HepG2 (cell line): ENCODE measurements at regions not wholly inside any gene's neighbourhood (a gene's known extent, or its start where the extent isn't known, plus 50 kb on each side); places are given as distances from the start of the nearest gene placed in this dataset.

Experiments
- ATAC-seq: fragments of 200-7000 bp; cut with Tn5 transposase; 3 replicates; pipeline ENCODE4 v1.9.1; 2020; ENCODE audit warnings: mild to moderate bottlenecking, moderate library complexity
- BruUV-seq: library from RNA; stranded (reverse); fragments of 400-500 nt; replicated peaks from 2 replicates; lab custom pipeline; 2021; lab: Mats Ljungman, UMichigan
- CTCF ChIA-PET: fragments of 300-600 bp; formaldehyde crosslinking; extraction: SDS; loops from one replicate; lab custom pipeline; 2021; ENCODE audit warnings: low total read pairs, inconsistent platforms, low intra/inter-chr PET ratio; lab: Yijun Ruan, JAX
- POLR2A ChIA-PET: fragments of 350-600 bp; sonication (Branson Sonifier 250); formaldehyde crosslinking; loops from one replicate; lab custom pipeline; 2020; ENCODE audit warnings: antibody characterized with exemption, inconsistent platforms; lab: Yijun Ruan, JAX
- DNase-seq: peaks from one replicate; pipeline ENCODE4 v3.0.0-alpha.2; 2015; ENCODE audit warnings: low spot score
- FAIRE-seq: peaks from 3 replicates; lab custom pipeline; 2011; peaks lifted over from hg19 to GRCh38; lab: Jason Lieb, UNC
- H2AFZ ChIP-seq: one replicate; pipeline ENCODE4 v1.6.1; 2011; ENCODE audit warnings: low read length, inconsistent platforms
- H3K27ac ChIP-seq: fragments of 300-600 bp; 3 replicates; pipeline ENCODE4 v1.8.0; 2011; ENCODE audit warnings: mixed run types, mild to moderate bottlenecking, mixed read lengths, low read length, inconsistent platforms; ENCODE audit not compliant: insufficient read depth; ENCODE audit errors: extremely low read length
- H3K27me3 ChIP-seq, 2 experiments: fragments of 200-600 bp in 1 of 2; 2 replicates in 1 of 2; 3 replicates in 1 of 2; pipeline versions ENCODE4 v1.6.0 to v1.8.0; 2011; ENCODE audit warnings: low read length in 2 of 2, mild to moderate bottlenecking in 2 of 2, moderate library complexity in 2 of 2, inconsistent platforms in 1 of 2; ENCODE audit not compliant: insufficient read depth in 2 of 2, control insufficient read depth in 1 of 2
- H3K36me3 ChIP-seq, 2 experiments: fragments of 200-600 bp in 1 of 2; replicated peaks in 1 of 2; 2 replicates in 1 of 2; 3 replicates in 1 of 2; pipeline versions ENCODE4 v1.5.1 to v1.8.0; 2011; ENCODE audit warnings: low read length in 2 of 2, inconsistent platforms in 1 of 2; ENCODE audit not compliant: insufficient read depth in 2 of 2, control insufficient read depth in 1 of 2
- H3K4me1 ChIP-seq: 2 replicates; pipeline ENCODE4 v1.5.1; 2012; ENCODE audit warnings: low read length, inconsistent platforms; ENCODE audit not compliant: insufficient read depth
- H3K4me2 ChIP-seq: 2 replicates; pipeline ENCODE4 v1.6.0; 2011; ENCODE audit warnings: low read depth, low read length, inconsistent platforms
- H3K4me3 ChIP-seq, 3 experiments: fragments of 200-600 bp in 1 of 3; sonication (generic), shearing (Covaris generic) in 1 of 3; replicated peaks in 1 of 3; 2 replicates each; pipeline ENCODE4 v1.5.1; 2011 to 2016; ENCODE audit warnings: low read length in 3 of 3, inconsistent platforms in 2 of 3, low read depth in 2 of 3, mild to moderate bottlenecking in 2 of 3, control low read depth in 1 of 3, mixed read lengths in 1 of 3; ENCODE audit not compliant: insufficient read depth in 1 of 3
- H3K79me2 ChIP-seq: one replicate; pipeline ENCODE4 v1.6.1; 2011; ENCODE audit warnings: low read length, inconsistent platforms; ENCODE audit not compliant: insufficient read depth
- H3K9ac ChIP-seq: 2 replicates; pipeline ENCODE4 v1.6.0; 2011; ENCODE audit warnings: mild to moderate bottlenecking, low read depth, low read length, inconsistent platforms; ENCODE audit not compliant: insufficient read depth
- H3K9me3 ChIP-seq: 2 replicates; pipeline ENCODE4 v1.5.1; 2012; ENCODE audit warnings: mild to moderate bottlenecking, low read length
- H4K20me1 ChIP-seq: 2 replicates; pipeline ENCODE4 v1.6.0; 2011; ENCODE audit warnings: inconsistent platforms, mild to moderate bottlenecking, low read length, moderate library complexity; ENCODE audit not compliant: insufficient read depth
- AHR ChIP-seq: IDR thresholded peaks from 2 replicates; pipeline ENCODE4 v1.6.1; 2018; ENCODE audit warnings: missing genetic modification reagents, missing compliant biosample characterization
- DNMT1 ChIP-seq: sonication (generic); formaldehyde crosslinking; IDR thresholded peaks from 2 replicates; pipeline ENCODE4 v1.5.1; 2020; ENCODE audit warnings: mild to moderate bottlenecking, missing genetic modification reagents
- FOXA3 ChIP-seq: IDR thresholded peaks from 2 replicates; pipeline ENCODE4 v1.6.1; 2016; ENCODE audit warnings: missing genetic modification reagents, missing compliant biosample characterization
- IKZF1 ChIP-seq: fragments of 450-650 bp; IDR thresholded peaks from 2 replicates; pipeline ENCODE4 v1.7.1; 2016
- PHF5A ChIP-seq: IDR thresholded peaks from one replicate; pipeline ENCODE4 v1.6.1; 2018; ENCODE audit warnings: low read depth, missing genetic modification reagents; ENCODE audit not compliant: unreplicated experiment
- ZNF468 ChIP-seq: sonication (generic); formaldehyde crosslinking; IDR thresholded peaks from 2 replicates; pipeline ENCODE4 v1.8.0; 2022; ENCODE audit warnings: mild to moderate bottlenecking, moderate library complexity, missing genetic modification reagents
- ZNF563 ChIP-seq: sonication (generic); formaldehyde crosslinking; IDR thresholded peaks from 2 replicates; pipeline ENCODE4 v1.8.0; 2022; ENCODE audit warnings: mild to moderate bottlenecking, moderate library complexity, missing genetic modification reagents
- WGBS: methylation state at CpG from one replicate; pipeline ENCODE4 v1.1.6; 2017; ENCODE audit warnings: low lambda C conversion rate; 5-methylcytosine and 5-hydroxymethylcytosine counted together
- in situ Hi-C: cut with HindIII; loops from 2 replicates; pipeline ENCODE4 v1.10.0; 2017; ENCODE audit warnings: low pct_unique_long_range_greater_than_20kb; ENCODE audit not compliant: extremely low pct_ligation_motif_present
- intact Hi-C: fragments of 100-400 bp; cut with micrococcal nuclease; formaldehyde crosslinking; loops from one replicate; pipeline ENCODE4 v1.10.0; 2022; ENCODE audit not compliant: unreplicated experiment
- TF ChIP-seq, protein P1 (sequence below): sonication (generic); formaldehyde crosslinking; IDR thresholded peaks from 2 replicates; pipeline ENCODE4 v1.4.0; 2020; ENCODE audit warnings: missing genetic modification reagents
- TF ChIP-seq, protein P2 (sequence below): IDR thresholded peaks from 2 replicates; pipeline ENCODE4 v1.6.1; 2018; ENCODE audit warnings: missing genetic modification reagents, mild to moderate bottlenecking, missing compliant biosample characterization

DNA sequence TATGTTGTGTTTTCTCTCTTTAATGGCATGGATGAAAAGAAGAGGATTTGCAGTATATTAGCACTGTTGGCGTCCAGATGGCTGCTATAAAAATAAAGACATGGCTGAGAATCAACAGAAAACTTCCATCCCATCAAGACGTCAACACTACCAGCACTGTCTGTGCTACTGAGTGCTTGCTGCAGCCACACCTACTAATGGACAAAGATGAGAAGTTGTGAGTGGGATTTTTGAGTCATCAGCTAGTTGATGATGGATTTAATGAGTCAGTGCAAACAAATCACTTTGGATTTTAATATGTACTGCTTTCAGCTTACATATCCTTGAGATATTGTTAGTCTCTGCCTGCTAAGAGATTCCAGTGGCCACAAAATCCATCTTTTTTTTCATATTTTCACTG lies 631.0 kb upstream of the ANKRD30A start (continued):
- TF ChIP-seq, protein P1, sequence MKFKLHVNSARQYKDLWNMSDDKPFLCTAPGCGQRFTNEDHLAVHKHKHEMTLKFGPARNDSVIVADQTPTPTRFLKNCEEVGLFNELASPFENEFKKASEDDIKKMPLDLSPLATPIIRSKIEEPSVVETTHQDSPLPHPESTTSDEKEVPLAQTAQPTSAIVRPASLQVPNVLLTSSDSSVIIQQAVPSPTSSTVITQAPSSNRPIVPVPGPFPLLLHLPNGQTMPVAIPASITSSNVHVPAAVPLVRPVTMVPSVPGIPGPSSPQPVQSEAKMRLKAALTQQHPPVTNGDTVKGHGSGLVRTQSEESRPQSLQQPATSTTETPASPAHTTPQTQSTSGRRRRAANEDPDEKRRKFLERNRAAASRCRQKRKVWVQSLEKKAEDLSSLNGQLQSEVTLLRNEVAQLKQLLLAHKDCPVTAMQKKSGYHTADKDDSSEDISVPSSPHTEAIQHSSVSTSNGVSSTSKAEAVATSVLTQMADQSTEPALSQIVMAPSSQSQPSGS = no peak
- TF ChIP-seq PHF5A (CRISPR knock-in tag) (no peak), DNMT1 (no peak), IKZF1 (no peak), FOXA3 (CRISPR knock-in tag) (no peak)

DNA sequence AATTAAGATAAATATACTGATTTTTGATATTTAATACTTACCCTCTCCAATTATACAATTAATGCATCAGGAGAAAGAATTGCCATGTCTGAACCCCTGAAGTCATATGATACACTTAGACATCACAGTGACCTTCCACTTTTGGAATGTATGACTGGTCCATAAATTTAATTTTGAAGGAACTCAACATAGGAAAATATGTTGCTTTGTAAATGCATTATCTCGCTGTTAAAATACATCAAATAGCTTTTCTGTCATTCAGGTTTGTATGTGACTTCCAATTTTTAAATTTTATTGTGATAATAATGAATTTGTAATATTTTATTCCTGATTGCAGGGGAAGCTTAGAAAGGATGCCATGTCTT lies 631.9 kb upstream of the ANKRD30A start:
- FAIRE-seq (no peak), DNase-seq (no peak), ATAC-seq (no peak)
- Histone ChIP-seq H2AFZ (no peak overlapping the region), H3K9me3 (no peaks in the 10 kb centered on the region), H3K4me1 (no peaks in the 10 kb centered on the region), H3K27ac (no peak overlapping the region), H3K36me3 (no peaks in the 10 kb centered on the region), H3K4me2 (no peak overlapping the region), H3K79me2 (no peaks in the 10 kb centered on the region), H3K4me3 (no peak overlapping the region), H4K20me1 (no peaks in the 10 kb centered on the region)
- in situ Hi-C loops = no loop called here
- BruUV-seq = no TSS peak
- CTCF ChIA-PET = no interaction called here
- TF ChIP-seq, protein P2, sequence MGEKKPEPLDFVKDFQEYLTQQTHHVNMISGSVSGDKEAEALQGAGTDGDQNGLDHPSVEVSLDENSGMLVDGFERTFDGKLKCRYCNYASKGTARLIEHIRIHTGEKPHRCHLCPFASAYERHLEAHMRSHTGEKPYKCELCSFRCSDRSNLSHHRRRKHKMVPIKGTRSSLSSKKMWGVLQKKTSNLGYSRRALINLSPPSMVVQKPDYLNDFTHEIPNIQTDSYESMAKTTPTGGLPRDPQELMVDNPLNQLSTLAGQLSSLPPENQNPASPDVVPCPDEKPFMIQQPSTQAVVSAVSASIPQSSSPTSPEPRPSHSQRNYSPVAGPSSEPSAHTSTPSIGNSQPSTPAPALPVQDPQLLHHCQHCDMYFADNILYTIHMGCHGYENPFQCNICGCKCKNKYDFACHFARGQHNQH (CRISPR knock-in tag) = no peak
- TF ChIP-seq ZNF563 (CRISPR knock-in tag) (no peak), AHR (CRISPR knock-in tag) (no peak), ZNF468 (CRISPR knock-in tag) (no peak)
- TF ChIP-seq, all 625 proteins: peak for 0
- intact Hi-C loops = no loop called here
- H3K27me3 ChIP-seq = no peaks in the 10 kb centered on the region; a peak in 1 of 5 replicates
- WGBS = 0% methylated on average over 1 of the region's 1 CpG
- POLR2A ChIA-PET = interaction anchor here (0.5 kb wide), 1 partner anchor 1322 kb away, joined by 4 read pairs; no protein-coding TSS in a partner anchor
- H3K9ac ChIP-seq = no peak overlapping the region
